Peyer's patch (tissue), 4 donors: ENCODE measurements at regions not wholly inside any gene's neighbourhood (a gene's known extent, or its start where the extent isn't known, plus 50 kb on each side); places are given as distances from the start of the nearest gene placed in this dataset.

Experiments used
- POLR2A ChIP-seq, 2 donors: fragments of 450-650 bp; IDR thresholded peaks; one replicate each; pipeline ENCODE4 v1.5.1; 2017; ENCODE audit warnings: antibody characterized with exemption in 2 of 2, mild to moderate bottlenecking in 2 of 2, moderate library complexity in 2 of 2
- TF ChIP-seq, protein P1 (sequence below), 6 experiments: fragments of 450-650 bp in 4 of 6; fragments of 200-600 bp in 2 of 6; sonication (generic) in 1 of 6; IDR thresholded peaks; one replicate each; pipeline ENCODE4 v1.5.1; 2017 to 2019; ENCODE audit warnings: antibody characterized with exemption in 6 of 6, mild to moderate bottlenecking in 3 of 6, moderate library complexity in 1 of 6

DNA sequence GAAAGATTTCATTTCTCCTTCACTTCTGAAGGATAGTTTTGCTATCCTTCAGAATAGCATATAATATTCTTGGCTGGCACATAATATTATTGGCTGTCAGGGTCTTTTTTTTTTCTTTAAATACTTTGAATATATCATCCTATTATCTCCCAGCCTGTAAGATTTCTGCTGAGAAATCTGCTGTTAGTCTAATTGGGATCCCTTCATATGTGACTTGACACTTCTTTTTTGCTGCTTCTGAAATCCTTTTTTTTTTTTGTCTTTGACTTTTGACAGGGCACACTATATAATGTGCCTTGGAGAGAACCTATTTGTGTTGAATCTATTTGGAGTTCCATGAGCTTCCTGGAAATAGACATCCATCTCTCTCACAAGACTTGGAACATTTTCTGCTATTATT is 136.9 kb upstream of the UBL3 start:
- TF ChIP-seq, protein P1, sequence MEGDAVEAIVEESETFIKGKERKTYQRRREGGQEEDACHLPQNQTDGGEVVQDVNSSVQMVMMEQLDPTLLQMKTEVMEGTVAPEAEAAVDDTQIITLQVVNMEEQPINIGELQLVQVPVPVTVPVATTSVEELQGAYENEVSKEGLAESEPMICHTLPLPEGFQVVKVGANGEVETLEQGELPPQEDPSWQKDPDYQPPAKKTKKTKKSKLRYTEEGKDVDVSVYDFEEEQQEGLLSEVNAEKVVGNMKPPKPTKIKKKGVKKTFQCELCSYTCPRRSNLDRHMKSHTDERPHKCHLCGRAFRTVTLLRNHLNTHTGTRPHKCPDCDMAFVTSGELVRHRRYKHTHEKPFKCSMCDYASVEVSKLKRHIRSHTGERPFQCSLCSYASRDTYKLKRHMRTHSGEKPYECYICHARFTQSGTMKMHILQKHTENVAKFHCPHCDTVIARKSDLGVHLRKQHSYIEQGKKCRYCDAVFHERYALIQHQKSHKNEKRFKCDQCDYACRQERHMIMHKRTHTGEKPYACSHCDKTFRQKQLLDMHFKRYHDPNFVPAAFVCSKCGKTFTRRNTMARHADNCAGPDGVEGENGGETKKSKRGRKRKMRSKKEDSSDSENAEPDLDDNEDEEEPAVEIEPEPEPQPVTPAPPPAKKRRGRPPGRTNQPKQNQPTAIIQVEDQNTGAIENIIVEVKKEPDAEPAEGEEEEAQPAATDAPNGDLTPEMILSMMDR (IDR thresholded peaks at IDR 0.05): no peak
- no peak for TF ChIP-seq POLR2A (IDR thresholded peaks at IDR 0.05)
